COLO829 (cell line): ENCODE measurements at regions not wholly inside any gene's neighbourhood (a gene's known extent, or its start where the extent isn't known, plus 50 kb on each side); places are given as distances from the start of the nearest gene placed in this dataset.

Experiments used
- DNase-seq: peaks from one replicate; pipeline ENCODE4 v3.0.0; 2012; ENCODE audit warnings: low spot score

- no peak for DNase-seq
Measured at GRCh38 chr2:15045054-15045453, 412.5 kb downstream of the LRATD1 start.

- DNase-seq = no peak
Measured at GRCh38 chr2:15047184-15047583, 414.7 kb downstream of the LRATD1 start.

GRCh38 chr2:15048000-15048399, 415.5 kb downstream of the LRATD1 start:
- DNase-seq = no peak

- no peak for DNase-seq
Measured at GRCh38 chr2:15049096-15049993, 416.8 kb downstream of the LRATD1 start.

- DNase-seq = no peak
Measured at GRCh38 chr2:15050483-15050882, 418.0 kb downstream of the LRATD1 start.

- no peak for DNase-seq
Measured at GRCh38 chr2:15053542-15053941, 421.0 kb downstream of the LRATD1 start.

- no peak for DNase-seq
Measured at GRCh38 chr2:15058015-15058720, 425.7 kb downstream of the LRATD1 start.

- DNase-seq = no peak
Measured at GRCh38 chr2:15058721-15059157, 426.2 kb downstream of the LRATD1 start.

- no peak for DNase-seq
Measured at GRCh38 chr2:15059870-15060512, 427.5 kb downstream of the LRATD1 start.

GRCh38 chr2:15061268-15061667, 428.8 kb downstream of the LRATD1 start:
- no peak for DNase-seq

- no peak for DNase-seq
Measured at GRCh38 chr2:15066138-15066537, 433.6 kb downstream of the LRATD1 start.

GRCh38 chr2:15069149-15069548, 436.6 kb downstream of the LRATD1 start:
- DNase-seq = no peak

- no peak for DNase-seq
Measured at GRCh38 chr2:15072836-15073235, 440.3 kb downstream of the LRATD1 start.

GRCh38 chr2:15073664-15074063, 441.1 kb downstream of the LRATD1 start:
- no peak for DNase-seq

- no peak for DNase-seq
Measured at GRCh38 chr2:15074319-15074718, 441.8 kb downstream of the LRATD1 start.

GRCh38 chr2:15074751-15075700, 442.5 kb downstream of the LRATD1 start:
- DNase-seq = no peak

- no peak for DNase-seq
Measured at GRCh38 chr2:15076668-15077067, 444.2 kb downstream of the LRATD1 start.

GRCh38 chr2:15081356-15081755, 448.8 kb downstream of the LRATD1 start:
- DNase-seq = no peak

GRCh38 chr2:15082105-15083058, 449.9 kb downstream of the LRATD1 start:
- DNase-seq = no peak

- no peak for DNase-seq
Measured at GRCh38 chr2:15084826-15085489, 452.4 kb downstream of the LRATD1 start.
